GM21390 (cell line): ENCODE measurements at regions not wholly inside any gene's neighbourhood (a gene's known extent, or its start where the extent isn't known, plus 50 kb on each side); places are given as distances from the start of the nearest gene placed in this dataset.
A peak's percentile ranks its signal among the peaks of the same experiment; 100 is the strongest.
"Not testable (repeated sequence)": the region's sequence is repeated elsewhere in the genome, so short reads cannot be mapped to it uniquely, and the experiment has no call there.

Experiments used
- ATAC-seq: cut with Tn5 transposase; IDR thresholded peaks from one replicate; pipeline ENCODE4 v1.9.1; 2021; ENCODE audit not compliant: unreplicated experiment

GRCh38 chr13:58340895-58341294, 709.4 kb downstream of the PCDH17 start:
- ATAC-seq = no peak

DNA sequence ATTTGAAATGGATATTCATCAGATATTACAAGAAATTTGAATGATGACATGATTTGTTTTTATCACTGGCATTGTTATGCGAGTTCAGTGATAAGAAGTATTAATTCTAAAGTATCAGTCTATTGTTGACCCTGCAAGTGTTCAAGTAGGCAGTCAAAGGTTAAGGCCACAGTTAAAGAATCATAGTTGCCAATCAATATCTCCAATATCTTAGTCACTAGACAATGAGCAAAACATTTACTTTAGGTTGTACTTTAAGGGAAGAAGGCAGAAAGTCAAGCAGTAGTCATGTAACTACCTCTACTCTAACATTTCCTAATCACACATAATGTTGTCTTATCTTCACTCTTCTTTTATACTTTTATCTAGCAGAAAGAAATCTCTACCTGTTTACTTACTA, 709.8 kb downstream of the PCDH17 start:
- ATAC-seq = no peak

- ATAC-seq = no peak
Observed at GRCh38 chr13:58343076-58343475, 711.5 kb downstream of the PCDH17 start.

GRCh38 chr13:58352100-58352499, 720.6 kb downstream of the PCDH17 start:
- ATAC-seq = not testable (repeated sequence)

- ATAC-seq = no peak
Observed at GRCh38 chr13:58369936-58370335, 738.4 kb downstream of the PCDH17 start.

DNA sequence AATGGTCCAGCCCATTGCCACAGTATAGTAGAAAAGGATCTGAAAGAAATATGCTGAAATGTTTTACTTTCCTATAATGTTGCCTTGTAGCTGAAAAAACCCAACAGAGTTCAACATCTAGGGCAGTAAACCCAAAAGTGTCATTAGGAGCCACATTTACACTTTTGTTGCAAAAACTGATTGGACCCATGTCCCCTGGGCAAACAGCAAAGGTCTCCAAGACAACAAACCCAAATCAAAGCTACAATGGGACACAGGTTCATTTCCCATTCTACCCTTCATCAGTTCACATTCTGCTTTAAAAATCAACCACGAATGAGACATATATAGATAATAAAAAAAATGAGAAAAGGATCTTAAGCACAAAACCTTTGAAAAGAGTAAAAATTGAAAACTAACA, 744.8 kb downstream of the PCDH17 start:
- peak; percentile 7 for ATAC-seq

DNA sequence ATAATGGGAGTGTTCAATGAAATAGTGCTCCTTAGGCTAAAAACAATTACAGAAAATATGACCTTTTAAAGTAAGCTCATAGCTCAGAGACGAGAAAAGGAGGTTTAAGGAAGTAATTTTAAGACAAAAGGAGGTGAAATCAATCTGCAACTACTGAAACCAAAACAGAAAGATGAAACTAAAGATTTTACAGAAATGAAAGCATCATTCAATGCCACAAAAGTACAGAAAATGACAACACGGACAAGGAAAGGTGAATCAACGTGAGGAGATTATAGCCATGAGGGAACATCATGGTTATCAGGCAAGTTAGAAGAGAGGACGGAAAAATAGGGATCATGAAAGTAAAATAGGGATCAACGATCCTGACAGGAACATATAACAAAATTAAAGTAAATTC, 745.2 kb downstream of the PCDH17 start:
- ATAC-seq = peak; percentile 63

GRCh38 chr13:58379221-58379620, 747.7 kb downstream of the PCDH17 start:
- ATAC-seq = no peak

DNA sequence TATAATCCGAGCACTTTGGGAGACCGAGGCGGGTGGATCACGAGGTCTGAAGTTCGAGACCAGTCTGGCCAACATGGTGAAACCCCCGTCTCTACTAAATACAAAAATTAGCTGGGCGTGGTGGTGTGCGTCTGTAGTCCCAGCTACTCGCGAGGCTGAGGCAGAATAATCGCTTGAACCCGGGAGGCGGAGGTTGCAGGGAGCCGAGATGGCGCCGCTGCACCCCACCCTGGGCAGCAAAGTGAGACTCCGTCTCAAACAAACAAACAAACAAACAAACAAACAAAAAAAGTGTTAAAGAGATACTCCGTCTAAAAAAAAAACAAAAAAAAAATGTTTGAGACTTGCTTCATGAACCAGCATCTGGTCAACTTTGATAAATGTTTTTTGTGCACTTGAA, 753.8 kb downstream of the PCDH17 start:
- ATAC-seq = not testable (repeated sequence)

DNA sequence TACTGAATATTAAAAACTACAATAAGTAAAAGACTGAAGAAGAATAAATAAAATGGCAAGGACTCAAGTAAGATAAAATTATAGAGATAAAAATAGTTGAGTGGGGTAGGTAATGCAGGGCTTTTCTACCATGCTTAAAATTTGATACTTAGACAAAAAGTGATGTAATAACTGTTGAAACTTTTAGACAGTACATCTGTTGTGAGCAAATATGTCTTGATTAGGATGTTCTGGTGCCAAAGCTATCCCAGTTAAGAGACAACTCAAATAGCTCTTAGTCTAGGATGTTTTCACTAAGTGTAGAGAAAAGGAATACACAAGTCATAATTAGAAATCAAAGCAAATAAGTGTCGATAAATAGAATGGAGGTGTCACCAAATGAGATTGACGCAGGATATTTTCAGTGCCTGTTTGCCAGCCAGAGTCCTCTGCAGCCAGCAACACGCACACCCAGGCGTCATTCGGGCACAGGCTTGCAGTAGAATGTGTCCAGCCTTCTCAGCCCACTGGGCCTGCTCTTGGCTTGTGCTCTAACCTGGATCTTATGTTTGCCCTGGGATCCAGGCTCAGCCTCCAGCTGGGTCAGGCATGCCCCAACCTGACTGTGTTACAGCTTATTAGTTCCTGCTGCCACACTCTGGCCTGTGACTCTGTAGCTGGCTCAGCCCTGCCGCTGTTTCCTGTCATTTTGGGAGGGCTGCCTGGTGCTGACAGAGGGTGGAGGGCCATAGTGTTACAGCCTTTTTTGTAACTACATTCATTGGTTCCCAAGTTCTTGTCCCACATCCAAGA, 766.2 kb downstream of the PCDH17 start:
- no peak for ATAC-seq

GRCh38 chr13:58399263-58399662, 767.7 kb downstream of the PCDH17 start:
- ATAC-seq = no peak

DNA sequence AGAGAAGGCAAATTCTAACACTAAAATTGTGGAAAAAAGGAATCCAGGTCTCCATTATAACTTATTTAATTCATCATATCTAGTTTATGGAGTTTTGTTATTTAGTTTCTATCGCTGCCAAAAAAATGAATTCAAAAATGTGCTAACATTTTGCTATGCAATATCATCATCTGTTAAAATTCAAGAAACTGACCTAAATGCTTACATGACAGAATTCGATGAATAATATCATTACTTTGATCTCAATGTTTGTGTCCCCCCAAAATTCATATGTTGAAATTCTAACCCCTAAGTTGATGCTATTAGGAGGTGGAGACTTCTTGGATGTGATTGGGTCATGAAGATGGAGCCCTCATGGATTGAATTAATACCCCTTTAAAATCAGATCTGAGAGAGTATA, 775.0 kb downstream of the PCDH17 start:
- no peak for ATAC-seq

DNA sequence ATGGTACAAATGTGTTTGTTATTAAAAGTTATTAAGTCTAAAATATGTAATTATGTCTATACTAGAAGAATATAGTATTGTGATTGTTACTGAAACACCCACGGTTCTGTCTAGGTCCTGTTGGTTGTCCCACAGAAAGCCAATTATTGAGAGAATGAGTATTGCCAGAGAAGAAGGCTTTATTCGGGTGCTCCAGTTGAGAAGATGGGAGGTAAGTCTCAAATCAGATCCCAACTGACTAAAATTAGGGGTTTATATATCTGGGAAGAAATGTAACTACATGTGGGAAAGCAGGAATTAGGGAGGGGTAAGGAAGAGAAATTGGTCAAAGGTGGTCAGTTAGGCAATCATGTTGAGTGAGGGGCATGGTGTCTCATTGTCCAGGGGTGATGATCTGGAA, 798.4 kb downstream of the PCDH17 start:
- ATAC-seq = no peak

DNA sequence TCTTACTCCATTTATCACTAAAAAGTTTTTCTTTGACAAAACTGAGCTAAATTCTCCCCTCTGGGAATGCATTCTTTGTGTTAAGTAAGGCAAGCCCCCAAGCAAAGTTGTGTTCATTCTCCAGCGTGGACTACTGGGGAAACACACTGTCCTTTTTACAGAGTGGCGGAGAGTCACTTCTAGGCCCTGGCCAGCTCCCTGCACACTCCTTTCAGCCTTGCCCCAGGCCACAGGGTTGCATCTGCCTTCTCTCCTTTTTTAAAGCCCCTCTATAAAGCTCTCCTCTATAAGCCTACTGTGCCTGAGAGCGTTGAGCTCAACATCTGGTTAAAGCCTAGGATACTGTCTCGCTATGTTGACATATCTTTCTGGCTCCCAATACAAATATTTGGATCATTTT, 803.4 kb downstream of the PCDH17 start:
- ATAC-seq = no peak

GRCh38 chr13:58437427-58437826, 805.9 kb downstream of the PCDH17 start:
- no peak for ATAC-seq

GRCh38 chr13:58446979-58447378, 815.4 kb downstream of the PCDH17 start:
- no peak for ATAC-seq

- ATAC-seq = no peak
Observed at GRCh38 chr13:58452123-58452623, 820.6 kb downstream of the PCDH17 start.

GRCh38 chr13:58455094-58455493, 823.5 kb downstream of the PCDH17 start:
- no peak for ATAC-seq

DNA sequence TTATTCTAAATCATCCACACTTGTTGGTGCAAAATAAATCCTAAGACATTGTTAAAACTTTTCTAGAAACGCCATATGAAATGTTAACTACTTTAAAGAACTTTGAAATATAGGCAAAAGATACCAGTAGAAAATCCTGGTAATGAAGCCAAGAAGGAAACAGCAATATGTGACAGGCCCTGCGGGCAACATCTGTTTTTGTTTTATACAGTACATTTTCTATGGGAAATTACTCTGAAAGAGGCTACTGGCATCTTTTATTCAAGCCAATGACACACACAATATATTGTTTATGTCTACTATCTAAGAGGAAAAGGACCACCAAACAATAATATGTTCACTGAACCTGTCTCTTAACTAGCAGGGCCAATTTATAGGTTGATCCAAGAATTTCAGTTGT, 829.7 kb downstream of the PCDH17 start:
- no peak for ATAC-seq

DNA sequence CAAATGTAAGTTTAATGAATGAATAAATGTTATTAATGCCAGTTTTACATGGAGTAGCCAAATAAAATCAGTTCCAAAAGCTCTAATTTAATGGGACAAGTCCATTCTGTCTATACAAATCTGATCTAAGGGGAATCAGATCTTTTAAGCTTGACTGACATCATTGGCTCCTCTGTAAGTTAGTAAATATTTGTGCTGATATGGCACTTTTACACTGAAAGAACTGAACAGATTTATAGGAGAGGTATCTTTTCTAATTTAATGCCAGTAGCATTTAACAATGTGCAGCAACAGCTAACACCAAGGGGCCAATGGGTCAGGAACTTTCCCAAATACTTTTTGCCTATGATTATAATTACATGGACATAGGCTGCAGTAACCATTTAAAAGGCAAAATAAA, 832.3 kb downstream of the PCDH17 start:
- no peak for ATAC-seq

GRCh38 chr13:58467176-58467575, 835.6 kb downstream of the PCDH17 start:
- ATAC-seq = no peak

DNA sequence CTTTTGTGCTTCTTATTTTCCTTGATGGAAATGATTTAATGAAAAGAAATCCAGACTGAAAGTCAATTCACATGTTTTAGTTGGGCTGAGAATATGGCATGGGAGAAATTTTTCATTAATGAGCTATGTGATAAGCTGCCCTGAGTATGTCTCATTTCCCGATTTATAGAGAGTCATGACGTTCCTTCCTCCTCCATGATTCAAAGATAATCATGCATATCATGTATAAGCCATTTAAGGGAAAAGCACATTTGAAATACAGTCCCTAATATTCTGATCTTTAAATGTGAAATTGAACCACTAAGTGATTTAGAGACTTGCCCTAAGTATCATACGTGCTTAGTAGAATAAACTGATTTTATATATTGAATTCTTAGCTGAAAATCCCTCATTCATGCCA, 840.9 kb downstream of the PCDH17 start:
- no peak for ATAC-seq

DNA sequence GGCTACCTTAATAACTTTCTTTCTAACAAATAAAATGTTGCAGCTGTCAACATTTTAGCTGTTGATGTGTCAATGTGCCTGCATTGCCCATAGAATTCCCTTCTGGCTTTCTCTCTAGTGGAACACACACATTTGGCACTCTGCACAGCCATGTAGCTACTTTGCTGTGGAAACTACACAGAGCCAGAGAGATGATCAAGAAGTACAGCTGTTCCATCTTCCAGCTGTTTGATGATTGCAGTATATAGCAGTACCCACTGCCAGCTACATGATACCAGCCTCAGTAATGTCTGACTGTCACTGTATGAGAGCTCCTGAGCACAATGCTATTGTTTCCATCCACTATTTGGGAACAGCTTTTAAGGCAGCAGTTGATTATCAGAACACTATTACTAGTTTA, 843.0 kb downstream of the PCDH17 start:
- ATAC-seq = no peak
